GM12875 (cell line): ENCODE measurements at regions not wholly inside any gene's neighbourhood (a gene's known extent, or its start where the extent isn't known, plus 50 kb on each side); places are given as distances from the start of the nearest gene placed in this dataset.

Experiments used
- H3K4me3 ChIP-seq: one replicate; pipeline ENCODE4 v1.5.1; 2011; ENCODE audit warnings: low read depth, low read length, control low read depth
- TF ChIP-seq, protein P1 (sequence below): IDR thresholded peaks from 2 replicates; pipeline ENCODE4 v1.5.1; 2011; ENCODE audit warnings: low read depth, mild to moderate bottlenecking, control low read depth, inconsistent platforms, low read length, moderate library complexity, borderline replicate concordance; ENCODE audit not compliant: insufficient read depth

DNA sequence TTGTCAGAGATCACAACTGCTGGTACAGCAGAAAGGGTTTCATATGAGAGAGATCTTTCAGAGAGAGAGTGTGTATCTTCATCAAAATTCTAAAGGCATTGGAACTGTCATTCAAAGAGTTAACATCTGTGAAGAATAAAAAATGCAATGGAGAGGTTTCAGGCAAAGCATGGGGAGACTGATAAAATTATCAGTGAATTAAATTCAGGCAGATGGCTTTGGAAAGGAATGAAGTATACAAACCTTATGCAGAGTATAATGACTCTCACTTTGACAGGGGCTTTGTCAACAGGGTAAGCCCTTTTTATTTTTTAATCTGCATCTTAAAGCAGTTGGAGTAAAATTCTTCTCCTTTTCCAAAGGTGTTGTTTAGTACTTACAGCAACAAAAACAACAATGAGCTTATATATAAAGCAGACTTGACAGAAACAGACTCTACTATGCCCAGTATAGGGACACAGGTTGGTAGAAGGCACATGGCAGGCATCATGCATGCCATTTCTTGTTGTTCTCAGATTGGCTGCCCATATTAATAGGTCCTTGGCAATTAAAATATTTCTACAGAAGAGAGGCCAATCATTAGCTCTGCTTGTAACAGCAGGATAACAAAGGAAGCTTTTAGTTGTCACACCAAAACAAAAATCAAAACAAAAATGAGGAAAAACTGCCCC lies 54.9 kb upstream of the NXPH1 start:
- no peak overlapping the region for H3K4me3 ChIP-seq
- TF ChIP-seq, protein P1, sequence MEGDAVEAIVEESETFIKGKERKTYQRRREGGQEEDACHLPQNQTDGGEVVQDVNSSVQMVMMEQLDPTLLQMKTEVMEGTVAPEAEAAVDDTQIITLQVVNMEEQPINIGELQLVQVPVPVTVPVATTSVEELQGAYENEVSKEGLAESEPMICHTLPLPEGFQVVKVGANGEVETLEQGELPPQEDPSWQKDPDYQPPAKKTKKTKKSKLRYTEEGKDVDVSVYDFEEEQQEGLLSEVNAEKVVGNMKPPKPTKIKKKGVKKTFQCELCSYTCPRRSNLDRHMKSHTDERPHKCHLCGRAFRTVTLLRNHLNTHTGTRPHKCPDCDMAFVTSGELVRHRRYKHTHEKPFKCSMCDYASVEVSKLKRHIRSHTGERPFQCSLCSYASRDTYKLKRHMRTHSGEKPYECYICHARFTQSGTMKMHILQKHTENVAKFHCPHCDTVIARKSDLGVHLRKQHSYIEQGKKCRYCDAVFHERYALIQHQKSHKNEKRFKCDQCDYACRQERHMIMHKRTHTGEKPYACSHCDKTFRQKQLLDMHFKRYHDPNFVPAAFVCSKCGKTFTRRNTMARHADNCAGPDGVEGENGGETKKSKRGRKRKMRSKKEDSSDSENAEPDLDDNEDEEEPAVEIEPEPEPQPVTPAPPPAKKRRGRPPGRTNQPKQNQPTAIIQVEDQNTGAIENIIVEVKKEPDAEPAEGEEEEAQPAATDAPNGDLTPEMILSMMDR, result no peak

DNA sequence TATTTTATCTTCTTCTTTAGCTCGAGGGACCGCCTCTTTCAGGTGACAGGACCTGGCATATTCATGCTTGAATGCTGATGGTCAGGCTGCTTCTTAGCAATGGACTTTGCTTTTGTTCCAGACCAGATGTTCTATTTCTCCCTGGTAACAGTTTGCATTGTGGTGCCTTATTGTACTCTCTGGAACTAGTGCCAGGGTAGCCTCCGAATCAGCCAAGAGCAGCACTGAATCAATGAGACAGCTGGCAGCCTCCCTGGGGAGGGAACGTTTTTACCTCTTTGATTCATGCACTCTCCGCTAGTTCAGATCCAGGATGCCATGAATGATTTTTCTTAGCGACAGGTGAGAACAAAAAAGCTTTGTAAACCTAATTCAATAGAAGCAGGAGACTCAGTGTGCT lies 54.1 kb upstream of the NXPH1 start:
- H3K4me3 ChIP-seq, result no peak overlapping the region
- TF ChIP-seq, protein P1, result no peak

DNA sequence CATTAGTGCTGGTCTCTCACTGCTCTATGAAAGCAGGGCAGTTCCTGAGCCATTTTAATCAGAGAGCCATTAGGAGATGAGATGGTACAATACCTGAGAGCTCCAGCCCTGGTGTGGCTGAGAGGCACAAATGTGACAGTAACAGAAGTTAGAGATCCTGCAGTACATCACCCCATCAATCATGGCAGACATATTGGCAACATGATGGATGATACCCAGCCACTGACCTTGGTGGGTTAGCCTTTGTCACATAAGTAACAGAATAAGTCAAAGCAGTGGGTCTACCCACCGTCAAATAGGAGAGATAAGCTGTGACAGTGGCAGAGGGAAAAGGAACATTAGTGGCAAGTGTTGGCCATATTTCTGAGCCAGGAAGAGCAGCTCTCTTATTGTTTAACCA lies 53.3 kb upstream of the NXPH1 start:
- H3K4me3 ChIP-seq, result no peak overlapping the region
- TF ChIP-seq, protein P1, result no peak

DNA sequence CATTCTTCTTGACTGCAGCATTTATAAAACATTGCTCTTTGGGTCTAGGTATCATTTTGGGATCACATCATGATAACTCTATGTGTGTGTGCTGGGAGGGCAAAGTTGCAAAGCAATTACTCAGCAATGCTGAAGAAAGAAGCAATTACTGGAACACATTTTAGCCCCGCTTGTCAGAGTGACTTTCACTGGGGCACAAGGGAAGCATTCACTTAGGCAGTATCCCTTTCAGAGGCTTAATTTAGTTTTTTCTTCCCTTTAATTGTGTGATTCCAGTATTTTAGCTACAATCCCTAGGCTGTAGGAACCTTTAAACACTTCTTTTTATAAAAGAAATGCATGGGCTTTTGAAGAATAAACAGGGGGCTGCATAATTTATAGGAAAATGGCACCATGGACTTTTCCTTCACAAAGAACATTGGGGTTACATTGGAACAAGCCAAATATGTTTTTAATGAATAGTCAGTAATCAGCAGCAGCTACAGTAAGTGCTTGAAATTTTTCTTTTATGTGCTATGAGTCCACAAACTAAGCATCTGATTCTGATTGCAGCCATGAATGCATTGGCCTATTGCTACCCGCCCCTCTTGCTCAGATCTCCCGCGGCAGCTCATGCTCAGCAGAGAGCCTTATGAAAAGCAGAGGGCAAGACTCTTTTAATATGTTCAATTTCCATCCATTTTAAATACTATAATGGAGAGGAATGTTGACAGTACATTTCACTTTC lies 51.2 kb upstream of the NXPH1 start:
- TF ChIP-seq, protein P1, result no peak
- H3K4me3 ChIP-seq, result no peak overlapping the region
